ENCODE measurements at regions not wholly inside any gene's neighbourhood (a gene's known extent, or its start where the extent isn't known, plus 50 kb on each side); places are given as distances from the start of the nearest gene placed in this dataset.

GRCh38 chr4:185071236-185071811, 53.0 kb downstream of the HELT start:
- no peak for TF ChIP-seq TCF7 (IDR thresholded peaks at IDR 0.05; ENCODE audit: borderline replicate concordance)
- no peak for TF ChIP-seq RAD21 (IDR thresholded peaks at IDR 0.05; ENCODE audit: insufficient read depth, low read depth, low read length)
- no peak for TF ChIP-seq POLR2AphosphoS5 (IDR thresholded peaks at IDR 0.05; ENCODE audit: low read length)
- TF ChIP-seq CTCF (IDR thresholded peaks at IDR 0.05 in 2 of 3, conservative IDR thresholded peaks at IDR 0.05 in 1 of 3; ENCODE audit: control insufficient read depth in 2 of 3, extremely low read depth in 1 of 3, insufficient read depth in 1 of 3, low read depth in 3 of 3, low read length in 3 of 3), result no peak
- no peak for TF ChIP-seq SP1 (IDR thresholded peaks at IDR 0.05; ENCODE audit: low read depth, low read length)
- TF ChIP-seq POU2F2 (IDR thresholded peaks at IDR 0.05; ENCODE audit: borderline replicate concordance, low read depth, low read length), result no peak
- TF ChIP-seq POLR2A (IDR thresholded peaks at IDR 0.05; ENCODE audit: low read depth, low read length), result no peak
- TF ChIP-seq CBFB (IDR thresholded peaks at IDR 0.05; ENCODE audit: low read depth), result no peak
- TF ChIP-seq CEBPB (IDR thresholded peaks at IDR 0.05; ENCODE audit: borderline replicate concordance in 1 of 2, low read depth in 2 of 2, low read length in 2 of 2), result no peak
- no peak for TF ChIP-seq BMI1 (IDR thresholded peaks at IDR 0.05; ENCODE audit: borderline replicate concordance)
- no peak for TF ChIP-seq BACH1 (IDR thresholded peaks at IDR 0.05; ENCODE audit: borderline replicate concordance)

Measured in GM12878 (cell line).